ENCODE measurements at regions not wholly inside any gene's neighbourhood (a gene's known extent, or its start where the extent isn't known, plus 50 kb on each side); places are given as distances from the start of the nearest gene placed in this dataset.

GRCh38 chr3:162166543-162166942 is 669.9 kb downstream of the OTOL1 start:
- DNase-seq (ENCODE audit: low read depth): no peak
- CTCF ChIA-PET: no interaction called here
- no peak for TF ChIP-seq CTCF (IDR thresholded peaks at IDR 0.05; ENCODE audit: insufficient read depth, low read depth, low read length)
- Histone ChIP-seq H3K27me3 (ENCODE audit: control insufficient read depth, insufficient read depth, low read length) (no peaks in the 10 kb centered on the region), H3K36me3 (ENCODE audit: control insufficient read depth, insufficient read depth, low read length) (no peaks in the 10 kb centered on the region), H3K4me3 (ENCODE audit: low read depth, low read length) (no peak overlapping the region)
- POLR2A ChIA-PET: no interaction called here

- POLR2A ChIA-PET: no interaction called here
- TF ChIP-seq CTCF (IDR thresholded peaks at IDR 0.05; ENCODE audit: insufficient read depth, low read depth, low read length): no peak
- no peaks in the 10 kb centered on the region for H3K27me3 ChIP-seq (ENCODE audit: control insufficient read depth, insufficient read depth, low read length)
- DNase-seq (ENCODE audit: low read depth): no peak
- no peak overlapping the region for H3K4me3 ChIP-seq (ENCODE audit: low read depth, low read length)
- no peaks in the 10 kb centered on the region for H3K36me3 ChIP-seq (ENCODE audit: control insufficient read depth, insufficient read depth, low read length)
- CTCF ChIA-PET: no interaction called here
Observed at GRCh38 chr3:162168715-162169114, 672.1 kb downstream of the OTOL1 start.

- no peak for DNase-seq (ENCODE audit: low read depth)
- ChIA-PET POLR2A (no interaction called here), CTCF (interaction anchor here (1.3 kb wide), 1 partner anchor 11 kb away, joined by 3 read pairs; no protein-coding TSS in a partner anchor)
- no peak overlapping the region for H3K4me3 ChIP-seq (ENCODE audit: low read depth, low read length)
- no peak for TF ChIP-seq CTCF (IDR thresholded peaks at IDR 0.05; ENCODE audit: insufficient read depth, low read depth, low read length)
- no peaks in the 10 kb centered on the region for H3K27me3 ChIP-seq (ENCODE audit: control insufficient read depth, insufficient read depth, low read length)
- H3K36me3 ChIP-seq (ENCODE audit: control insufficient read depth, insufficient read depth, low read length): no peaks in the 10 kb centered on the region
Observed at GRCh38 chr3:162170581-162170980, 674.0 kb downstream of the OTOL1 start.

GRCh38 chr3:162171970-162172369 is 675.4 kb downstream of the OTOL1 start:
- H3K27me3 ChIP-seq (ENCODE audit: control insufficient read depth, insufficient read depth, low read length): no peaks in the 10 kb centered on the region
- ChIA-PET POLR2A (no interaction called here), CTCF (interaction anchor here (0.9 kb wide), 1 partner anchor 44 kb away, joined by 3 read pairs; no protein-coding TSS in a partner anchor)
- H3K36me3 ChIP-seq (ENCODE audit: control insufficient read depth, insufficient read depth, low read length): no peaks in the 10 kb centered on the region
- H3K4me3 ChIP-seq (ENCODE audit: low read depth, low read length): no peak overlapping the region
- TF ChIP-seq CTCF (IDR thresholded peaks at IDR 0.05; ENCODE audit: insufficient read depth, low read depth, low read length): no peak
- no peak for DNase-seq (ENCODE audit: low read depth)

- ChIA-PET POLR2A (no interaction called here), CTCF (no interaction called here)
- no peak for TF ChIP-seq CTCF (IDR thresholded peaks at IDR 0.05; ENCODE audit: insufficient read depth, low read depth, low read length)
- no peak overlapping the region for H3K4me3 ChIP-seq (ENCODE audit: low read depth, low read length)
- H3K36me3 ChIP-seq (ENCODE audit: control insufficient read depth, insufficient read depth, low read length): no peaks in the 10 kb centered on the region
- DNase-seq (ENCODE audit: low read depth): no peak
- no peaks in the 10 kb centered on the region for H3K27me3 ChIP-seq (ENCODE audit: control insufficient read depth, insufficient read depth, low read length)
Observed at GRCh38 chr3:162175145-162175544, 678.5 kb downstream of the OTOL1 start.
